OCI-LY7 (cell line): ENCODE measurements at regions not wholly inside any gene's neighbourhood (a gene's known extent, or its start where the extent isn't known, plus 50 kb on each side); places are given as distances from the start of the nearest gene placed in this dataset.

Experiments used
- EZH2phosphoT487 ChIP-seq: fragments of 200-600 bp; sonication (generic); IDR thresholded peaks from 2 replicates; pipeline ENCODE4 v1.6.1; 2018; ENCODE audit warnings: low read depth, borderline replicate concordance, mild to moderate bottlenecking, mixed run types, antibody characterized with exemption, low read length, moderate library complexity, mixed read lengths
- TF ChIP-seq, protein P1 (sequence below): fragments of 200-600 bp; sonication (generic); conservative IDR thresholded peaks from 2 replicates; pipeline ENCODE4 v1.5.1; 2014; ENCODE audit warnings: mild to moderate bottlenecking, antibody characterized with exemption, low read length, moderate library complexity, mixed read lengths

- TF ChIP-seq, protein P1, sequence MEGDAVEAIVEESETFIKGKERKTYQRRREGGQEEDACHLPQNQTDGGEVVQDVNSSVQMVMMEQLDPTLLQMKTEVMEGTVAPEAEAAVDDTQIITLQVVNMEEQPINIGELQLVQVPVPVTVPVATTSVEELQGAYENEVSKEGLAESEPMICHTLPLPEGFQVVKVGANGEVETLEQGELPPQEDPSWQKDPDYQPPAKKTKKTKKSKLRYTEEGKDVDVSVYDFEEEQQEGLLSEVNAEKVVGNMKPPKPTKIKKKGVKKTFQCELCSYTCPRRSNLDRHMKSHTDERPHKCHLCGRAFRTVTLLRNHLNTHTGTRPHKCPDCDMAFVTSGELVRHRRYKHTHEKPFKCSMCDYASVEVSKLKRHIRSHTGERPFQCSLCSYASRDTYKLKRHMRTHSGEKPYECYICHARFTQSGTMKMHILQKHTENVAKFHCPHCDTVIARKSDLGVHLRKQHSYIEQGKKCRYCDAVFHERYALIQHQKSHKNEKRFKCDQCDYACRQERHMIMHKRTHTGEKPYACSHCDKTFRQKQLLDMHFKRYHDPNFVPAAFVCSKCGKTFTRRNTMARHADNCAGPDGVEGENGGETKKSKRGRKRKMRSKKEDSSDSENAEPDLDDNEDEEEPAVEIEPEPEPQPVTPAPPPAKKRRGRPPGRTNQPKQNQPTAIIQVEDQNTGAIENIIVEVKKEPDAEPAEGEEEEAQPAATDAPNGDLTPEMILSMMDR, result no peak
- TF ChIP-seq EZH2phosphoT487, result no peak
Measured at GRCh38 chr20:29313481-29313880, 1944.0 kb upstream of the DEFB115 start.
